NCI-H2171 (cell line): ENCODE measurements at regions not wholly inside any gene's neighbourhood (a gene's known extent, or its start where the extent isn't known, plus 50 kb on each side); places are given as distances from the start of the nearest gene placed in this dataset.
A peak's percentile ranks its signal among the peaks of the same experiment; 100 is the strongest.
"Not testable (repeated sequence)": the region's sequence is repeated elsewhere in the genome, so short reads cannot be mapped to it uniquely, and the experiment has no call there.

Experiments used
- DNase-seq: peaks from one replicate; lab custom pipeline; 2025; lab: John Stamatoyannopoulos, UW

- DNase-seq, result no peak
Measured at GRCh38 chr12:111271674-111272418, 97.0 kb downstream of the PHETA1 start.

GRCh38 chr12:111270774-111271173, 98.1 kb downstream of the PHETA1 start:
- no peak for DNase-seq

GRCh38 chr12:111270239-111270638, 98.7 kb downstream of the PHETA1 start:
- DNase-seq, result no peak

DNA sequence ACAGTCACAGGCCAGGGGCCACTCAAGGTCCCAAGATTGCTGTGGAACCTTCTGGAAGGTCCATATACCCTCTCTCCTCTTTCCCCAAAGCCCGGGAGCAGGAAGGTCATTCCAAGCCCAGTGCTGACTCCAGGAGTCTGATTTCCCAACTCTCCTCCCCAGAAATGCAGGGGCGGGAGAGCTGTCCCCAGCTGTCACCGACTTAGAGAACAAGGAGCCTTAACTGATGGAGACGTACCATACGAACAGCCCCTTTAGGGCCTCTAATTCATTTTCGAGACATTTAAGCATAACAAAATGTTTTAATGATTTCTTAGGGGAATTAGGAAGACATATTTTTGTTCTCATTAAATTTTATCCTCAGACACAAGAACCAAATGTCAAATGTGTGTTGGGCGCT, 99.2 kb downstream of the PHETA1 start:
- no peak for DNase-seq

DNA sequence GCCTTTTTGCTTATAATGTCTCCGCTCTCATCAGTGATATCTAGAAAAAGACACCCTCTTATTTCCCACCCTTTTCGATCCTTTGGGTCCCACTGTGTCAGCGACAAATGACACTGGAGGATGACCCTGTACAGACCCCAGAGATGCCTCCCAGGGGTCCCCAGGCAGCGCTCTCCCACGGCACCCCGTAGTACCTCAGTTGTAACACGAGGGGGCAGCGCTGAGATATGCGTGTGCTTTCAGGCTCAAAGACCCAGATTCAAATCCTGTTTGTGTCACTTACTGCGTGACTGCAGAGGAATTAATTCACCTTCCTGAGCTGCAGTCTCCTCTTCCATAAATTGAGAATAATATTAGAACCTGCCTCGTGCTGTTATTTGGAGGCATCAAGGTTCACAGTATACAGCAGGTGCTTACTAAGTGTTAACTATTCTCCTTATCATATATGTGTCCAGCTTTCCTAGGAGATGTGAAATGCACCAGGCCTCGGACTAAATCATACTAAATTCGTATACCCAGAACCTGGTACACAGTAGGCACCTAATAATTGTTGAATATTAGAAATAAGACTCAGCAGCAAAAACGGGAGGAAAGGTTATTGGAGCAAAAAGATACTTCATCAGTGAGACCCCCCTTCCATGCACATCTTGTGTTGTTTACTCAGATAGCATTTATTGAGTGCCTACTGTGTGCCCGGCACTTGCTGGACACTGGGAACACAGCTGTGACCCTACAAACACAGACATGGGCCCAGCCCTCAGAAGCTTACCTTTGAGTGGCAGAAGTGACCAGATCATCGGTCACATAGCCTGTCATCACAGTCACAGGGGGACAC, 99.9 kb downstream of the PHETA1 start:
- DNase-seq, result no peak

DNA sequence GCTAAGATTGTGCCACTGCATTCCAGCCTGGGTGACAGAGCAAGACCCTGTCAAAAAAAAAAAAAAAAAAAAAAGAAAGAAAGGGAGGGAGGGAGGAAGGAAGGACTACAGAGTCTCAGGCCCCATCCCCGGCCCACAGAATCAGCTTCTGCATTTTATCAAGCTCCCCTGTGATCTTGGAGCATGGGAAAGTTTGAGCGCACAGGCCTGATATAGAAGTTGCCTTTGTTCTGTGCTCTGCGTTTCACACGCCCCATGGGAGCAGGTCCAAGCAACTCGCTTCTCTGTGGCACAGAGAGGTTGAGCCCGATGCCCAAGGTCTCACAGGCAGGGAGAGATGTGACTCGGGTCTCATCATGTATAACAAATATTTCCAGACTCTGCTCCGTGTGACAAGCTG, 101.8 kb downstream of the PHETA1 start:
- DNase-seq, result no peak

- no peak for DNase-seq
Measured at GRCh38 chr12:111261911-111262676, 106.8 kb downstream of the PHETA1 start.

- no peak for DNase-seq
Measured at GRCh38 chr12:111260732-111261131, 108.2 kb downstream of the PHETA1 start.

GRCh38 chr12:111259231-111259630, 109.7 kb downstream of the PHETA1 start:
- no peak for DNase-seq

- DNase-seq, result not testable (repeated sequence)
Measured at GRCh38 chr12:111258081-111258480, 110.8 kb downstream of the PHETA1 start.

- no peak for DNase-seq
Measured at GRCh38 chr12:111257435-111257902, 111.4 kb downstream of the PHETA1 start.

DNA sequence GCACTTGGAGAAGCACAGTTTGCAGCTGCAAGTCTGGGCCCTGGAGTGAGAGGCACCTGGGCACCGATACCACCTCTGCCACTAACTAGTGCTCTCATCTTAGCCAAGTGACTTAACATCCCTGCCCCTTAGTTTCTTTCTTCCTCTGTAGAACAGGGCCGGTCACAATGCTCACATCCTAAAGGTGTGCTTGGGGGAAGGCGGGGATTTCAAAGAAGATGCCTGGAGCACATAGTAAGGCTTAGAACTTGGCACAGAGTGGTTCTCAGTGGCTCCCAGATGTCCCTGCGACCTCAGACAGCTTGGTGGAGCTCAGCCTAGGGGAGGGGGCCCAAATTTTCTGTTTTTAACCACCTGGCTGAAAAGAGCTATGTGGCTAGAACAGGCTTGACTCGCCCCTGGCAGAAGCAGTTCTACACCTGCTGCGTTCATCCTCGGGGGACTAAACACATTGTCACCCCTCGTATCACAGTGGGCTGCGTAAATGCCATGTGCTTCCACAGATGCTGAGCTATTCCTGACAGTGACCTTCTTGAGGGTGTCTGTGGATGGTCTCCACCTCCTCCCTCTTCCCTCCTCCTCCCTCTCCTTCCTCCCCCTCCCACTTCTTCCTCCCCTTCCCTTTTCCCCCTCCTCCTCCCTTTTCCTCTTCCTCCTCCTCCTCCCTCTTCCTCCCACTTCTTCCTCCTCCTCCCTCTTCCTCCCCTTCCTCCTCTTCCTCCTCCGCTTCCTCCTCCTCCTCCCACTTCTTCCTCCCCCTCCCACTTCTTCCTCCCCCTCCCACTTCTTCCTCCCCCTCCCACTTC, 112.1 kb downstream of the PHETA1 start:
- peak; percentile 85 for DNase-seq

DNA sequence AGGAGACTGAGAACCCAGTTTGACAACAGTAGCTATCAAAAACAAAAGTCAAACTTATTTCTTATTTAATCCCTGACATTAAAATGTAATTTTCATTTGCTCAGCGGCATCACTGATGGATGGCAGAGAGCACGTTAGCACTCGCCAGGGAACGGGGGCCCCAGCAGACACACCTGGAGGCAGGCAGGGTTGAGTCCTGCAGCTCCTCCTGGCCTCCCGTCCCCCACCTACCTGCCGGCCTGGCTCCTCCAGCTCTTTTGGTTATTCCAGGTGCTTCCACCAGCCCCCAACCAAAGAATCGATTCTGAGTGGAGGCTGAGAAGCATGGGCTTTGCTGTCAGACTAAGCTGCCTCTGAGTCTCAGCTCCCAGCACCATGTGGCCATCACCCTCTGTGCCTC, 113.6 kb downstream of the PHETA1 start:
- DNase-seq, result no peak

GRCh38 chr12:111254106-111254505, 114.8 kb downstream of the PHETA1 start:
- DNase-seq, result no peak

- DNase-seq, result no peak
Measured at GRCh38 chr12:111253213-111253612, 115.7 kb downstream of the PHETA1 start.

DNA sequence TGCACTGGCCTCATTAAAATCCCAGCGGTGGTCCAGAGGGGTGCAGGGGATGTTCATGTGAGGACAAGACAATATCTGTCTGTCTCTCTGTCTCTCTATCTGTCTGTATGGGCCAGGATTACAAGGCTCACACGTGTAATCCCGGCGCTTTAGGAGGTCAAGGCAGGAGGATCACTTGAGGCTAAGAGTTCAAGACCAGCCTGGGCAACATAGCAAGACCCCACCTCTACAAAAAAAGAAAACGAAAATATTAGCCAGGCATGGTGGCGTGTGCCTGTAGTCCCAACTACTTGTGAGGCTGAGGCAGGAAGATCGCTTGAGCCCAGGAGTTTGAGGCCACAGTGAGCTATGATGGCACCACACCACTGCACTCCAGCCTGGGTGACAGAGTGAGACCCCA, 117.1 kb downstream of the PHETA1 start:
- DNase-seq, result no peak

DNA sequence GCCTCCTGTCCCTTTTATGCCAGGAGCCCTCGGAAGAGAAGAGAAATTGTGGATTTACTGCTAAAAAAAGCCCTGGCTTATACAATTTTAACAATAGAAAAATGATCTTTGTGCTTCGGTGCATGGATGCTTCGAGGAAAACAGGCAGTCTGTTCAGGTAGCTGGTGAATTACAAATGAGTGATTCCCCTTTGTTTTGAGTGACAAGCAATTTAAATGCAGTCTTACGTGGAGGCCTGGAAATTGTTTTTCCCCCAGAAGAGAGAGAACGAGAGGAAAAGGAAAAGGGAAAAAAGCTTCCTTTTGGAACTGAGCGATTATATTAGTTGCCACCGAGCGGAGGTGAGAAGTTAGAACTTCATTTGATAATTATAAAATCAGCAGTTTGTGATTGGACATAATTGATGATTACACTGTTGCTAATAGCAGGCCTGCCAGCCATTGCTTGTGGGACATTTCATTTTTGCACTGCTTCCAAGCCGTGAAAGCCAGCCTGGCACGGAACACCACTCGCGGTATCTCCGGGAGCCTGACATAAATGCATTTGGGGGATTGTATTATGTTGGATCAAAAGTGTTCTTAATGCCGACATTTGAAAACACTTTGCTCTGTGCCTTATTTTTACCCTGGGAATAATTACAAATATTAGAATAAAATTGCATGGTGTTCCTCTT, 117.7 kb downstream of the PHETA1 start:
- DNase-seq, result no peak

DNA sequence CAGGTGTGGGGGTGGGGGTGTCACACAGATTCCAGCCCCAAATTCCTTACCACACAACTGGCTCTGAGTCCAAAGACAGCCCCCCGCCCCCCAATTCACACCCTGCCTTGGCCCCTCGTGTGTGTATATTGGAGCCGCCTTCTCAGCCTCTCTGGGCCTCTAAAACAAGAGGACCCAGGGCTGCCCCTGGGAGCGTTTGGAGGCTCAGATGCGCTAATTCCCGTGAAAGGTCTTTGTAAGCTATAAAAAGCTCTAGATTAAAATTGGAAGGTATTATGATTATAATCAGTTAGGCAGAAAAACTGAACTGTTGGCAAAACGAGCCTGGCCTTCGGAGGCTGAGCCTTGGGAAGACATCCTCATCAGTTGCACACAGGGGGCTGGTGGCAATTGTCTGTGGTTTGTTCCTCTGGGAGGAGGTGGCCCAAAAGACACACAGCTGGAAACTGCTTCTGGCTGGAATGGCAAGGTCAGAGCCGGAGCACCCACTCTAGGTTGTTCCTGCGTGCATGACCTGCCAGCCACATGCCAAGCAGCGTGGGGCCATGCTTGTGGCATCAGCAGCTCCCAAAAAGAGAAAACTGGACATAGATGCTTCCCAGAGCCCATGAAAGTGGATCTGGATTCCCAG, 118.5 kb downstream of the PHETA1 start:
- DNase-seq, result no peak

DNA sequence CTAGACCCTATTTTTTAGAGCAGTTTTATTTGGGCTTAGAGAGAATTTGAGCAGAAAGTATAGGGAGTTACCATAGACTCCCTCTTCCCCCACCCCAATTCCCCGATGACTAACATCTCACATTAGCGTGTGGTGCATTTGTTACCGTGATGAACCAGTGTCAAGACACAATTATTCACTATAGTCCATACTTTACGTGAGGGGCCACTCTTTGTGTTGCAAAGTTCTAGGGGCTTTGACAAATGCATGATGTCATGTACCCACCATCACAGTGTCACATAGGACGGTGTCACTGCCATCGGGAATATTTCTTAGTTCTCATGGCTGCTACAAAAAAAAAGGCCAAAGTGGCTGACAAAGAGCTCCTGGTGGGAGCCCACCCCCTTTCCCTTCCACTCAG, 119.1 kb downstream of the PHETA1 start:
- no peak for DNase-seq

DNA sequence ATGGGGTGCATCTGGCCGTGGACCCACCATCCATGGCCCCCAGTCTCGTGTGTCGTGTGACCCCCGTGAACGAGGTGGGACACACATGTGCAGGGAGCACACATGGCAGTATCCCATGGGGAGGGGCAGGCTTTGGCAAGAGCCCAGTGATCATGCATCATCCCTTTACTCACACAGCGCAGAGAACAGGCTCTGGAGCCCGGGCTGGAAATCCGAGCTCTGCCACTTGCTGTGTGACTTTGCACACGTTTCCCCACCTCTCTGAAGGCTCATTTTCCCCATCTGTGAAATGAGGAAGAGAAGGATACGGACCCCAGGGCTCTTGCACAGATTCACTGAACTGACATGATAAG, 119.9 kb downstream of the PHETA1 start:
- peak; percentile 63 for DNase-seq
